ENCODE measurements at regions not wholly inside any gene's neighbourhood (a gene's known extent, or its start where the extent isn't known, plus 50 kb on each side); places are given as distances from the start of the nearest gene placed in this dataset.

- no peak for DNase-seq
These were observed 84.8 kb upstream of the SASH1 start for GRCh38 chr6:148257810-148258209.

- DNase-seq = no peak
These were observed 83.8 kb upstream of the SASH1 start for GRCh38 chr6:148258868-148259267.

GRCh38 chr6:148261470-148261869, 81.2 kb upstream of the SASH1 start:
- DNase-seq = no peak

- no peak for DNase-seq
These were observed 79.6 kb upstream of the SASH1 start for GRCh38 chr6:148263010-148263409.

- no peak for DNase-seq
These were observed 78.7 kb upstream of the SASH1 start for GRCh38 chr6:148263961-148264360.

GRCh38 chr6:148265054-148265453, 77.6 kb upstream of the SASH1 start:
- no peak for DNase-seq

GRCh38 chr6:148269386-148269785, 73.3 kb upstream of the SASH1 start:
- DNase-seq = no peak

GRCh38 chr6:148271711-148272439, 70.8 kb upstream of the SASH1 start:
- peak; percentile 4 to 35 (median 21) for DNase-seq

- DNase-seq = no peak
These were observed 70.0 kb upstream of the SASH1 start for GRCh38 chr6:148272597-148272996.

- no peak for DNase-seq
These were observed 68.5 kb upstream of the SASH1 start for GRCh38 chr6:148273962-148274752.

GRCh38 chr6:148274809-148275208, 67.8 kb upstream of the SASH1 start:
- peak in 1 of 4 experiments; percentile 21 for DNase-seq

- DNase-seq = no peak
These were observed 57.4 kb upstream of the SASH1 start for GRCh38 chr6:148285205-148285604.

- no peak for DNase-seq
These were observed 56.1 kb upstream of the SASH1 start for GRCh38 chr6:148286563-148286962.

- no peak for DNase-seq
These were observed 54.9 kb upstream of the SASH1 start for GRCh38 chr6:148287623-148288333.

GRCh38 chr6:148288541-148288940, 54.1 kb upstream of the SASH1 start:
- no peak for DNase-seq

- no peak for DNase-seq
These were observed 53.5 kb upstream of the SASH1 start for GRCh38 chr6:148289153-148289552.

- no peak for DNase-seq
These were observed 50.8 kb upstream of the SASH1 start for GRCh38 chr6:148291876-148292275.

All from suppressor macrophage (primary cell).